ENCODE measurements at regions not wholly inside any gene's neighbourhood (a gene's known extent, or its start where the extent isn't known, plus 50 kb on each side); places are given as distances from the start of the nearest gene placed in this dataset.

DNA sequence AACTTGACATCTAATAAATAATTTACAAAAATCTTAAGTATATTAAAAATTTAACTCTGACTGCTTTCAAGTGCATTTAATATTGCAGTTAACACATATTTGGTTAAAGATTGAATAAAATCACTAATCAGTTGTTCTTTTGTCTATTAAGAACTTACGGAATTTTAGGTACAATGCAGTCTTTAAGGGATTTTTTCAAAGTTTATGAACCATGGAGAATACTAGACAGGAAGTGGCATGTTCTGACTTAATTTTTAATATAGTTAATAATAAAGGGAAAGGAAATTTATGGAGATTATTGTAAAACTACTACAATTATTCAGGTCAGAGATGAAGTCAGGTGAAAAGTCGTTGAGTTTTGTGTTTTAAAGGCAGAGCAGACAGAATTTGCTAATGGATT is 240.9 kb downstream of the CALCRL start:
- no peaks in the 10 kb centered on the region for H3K36me3 ChIP-seq
- TF ChIP-seq, protein P1, sequence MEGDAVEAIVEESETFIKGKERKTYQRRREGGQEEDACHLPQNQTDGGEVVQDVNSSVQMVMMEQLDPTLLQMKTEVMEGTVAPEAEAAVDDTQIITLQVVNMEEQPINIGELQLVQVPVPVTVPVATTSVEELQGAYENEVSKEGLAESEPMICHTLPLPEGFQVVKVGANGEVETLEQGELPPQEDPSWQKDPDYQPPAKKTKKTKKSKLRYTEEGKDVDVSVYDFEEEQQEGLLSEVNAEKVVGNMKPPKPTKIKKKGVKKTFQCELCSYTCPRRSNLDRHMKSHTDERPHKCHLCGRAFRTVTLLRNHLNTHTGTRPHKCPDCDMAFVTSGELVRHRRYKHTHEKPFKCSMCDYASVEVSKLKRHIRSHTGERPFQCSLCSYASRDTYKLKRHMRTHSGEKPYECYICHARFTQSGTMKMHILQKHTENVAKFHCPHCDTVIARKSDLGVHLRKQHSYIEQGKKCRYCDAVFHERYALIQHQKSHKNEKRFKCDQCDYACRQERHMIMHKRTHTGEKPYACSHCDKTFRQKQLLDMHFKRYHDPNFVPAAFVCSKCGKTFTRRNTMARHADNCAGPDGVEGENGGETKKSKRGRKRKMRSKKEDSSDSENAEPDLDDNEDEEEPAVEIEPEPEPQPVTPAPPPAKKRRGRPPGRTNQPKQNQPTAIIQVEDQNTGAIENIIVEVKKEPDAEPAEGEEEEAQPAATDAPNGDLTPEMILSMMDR (IDR thresholded peaks at IDR 0.05; ENCODE audit: borderline replicate concordance) = no peak
- no peak for DNase-seq
- H3K4me3 ChIP-seq = no peak overlapping the region
- H3K27ac ChIP-seq (replicated peaks) = no peak overlapping the region
- intact Hi-C loops (cut with micrococcal nuclease) = no loop called here
- peaks cover 17% of the 10 kb centered on the region for H3K9me3 ChIP-seq (replicated peaks)
- H3K27me3 ChIP-seq (ENCODE audit: low read depth) = no peaks in the 10 kb centered on the region
- H3K4me1 ChIP-seq = no peaks in the 10 kb centered on the region

DNA sequence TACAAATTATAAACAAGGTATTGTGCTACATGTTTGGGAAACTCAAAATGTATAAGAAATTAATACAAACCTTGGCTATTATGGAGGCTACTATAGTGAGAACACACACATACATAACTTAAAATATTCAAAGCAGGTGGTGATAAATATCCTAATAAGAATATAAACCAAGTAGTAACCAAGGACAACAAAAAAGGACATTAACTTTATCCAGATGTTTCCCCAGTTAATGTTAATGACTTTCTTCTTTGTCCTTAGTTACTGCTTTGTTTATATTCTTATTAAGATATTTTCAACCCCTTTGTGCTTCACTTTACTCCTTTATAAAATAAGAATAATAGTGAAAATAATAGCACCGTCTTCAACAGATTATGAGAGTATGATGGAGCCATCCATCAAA is 241.6 kb downstream of the CALCRL start:
- no peak for DNase-seq
- TF ChIP-seq, protein P1 (IDR thresholded peaks at IDR 0.05; ENCODE audit: borderline replicate concordance) = no peak
- Histone ChIP-seq H3K36me3 (no peaks in the 10 kb centered on the region), H3K27ac (replicated peaks) (no peak overlapping the region), H3K27me3 (ENCODE audit: low read depth) (no peaks in the 10 kb centered on the region), H3K4me1 (no peaks in the 10 kb centered on the region), H3K9me3 (replicated peaks) (peaks cover 10% of the 10 kb centered on the region), H3K4me3 (no peak overlapping the region)
- intact Hi-C loops (cut with micrococcal nuclease) = no loop called here

DNA sequence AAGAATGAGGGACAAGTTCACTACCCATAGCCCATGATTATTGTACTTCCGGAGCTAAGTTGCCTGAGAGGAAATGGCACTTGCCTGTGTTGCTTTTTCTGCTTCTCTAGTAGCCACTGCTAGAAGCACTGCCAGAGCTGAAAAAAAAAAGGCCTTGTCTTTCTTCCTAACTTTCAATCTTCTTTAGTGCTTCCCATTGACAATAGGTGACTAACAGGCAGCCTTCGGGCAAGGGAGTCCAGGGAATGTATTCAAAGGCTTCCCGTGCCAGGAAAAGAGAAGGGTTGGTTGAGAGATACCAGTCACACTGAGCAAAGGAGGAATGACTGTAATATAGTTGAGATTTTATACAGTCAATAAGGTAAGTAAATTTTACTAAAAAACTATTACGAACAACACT is 242.0 kb downstream of the CALCRL start:
- Histone ChIP-seq H3K27ac (replicated peaks) (no peak overlapping the region), H3K36me3 (no peaks in the 10 kb centered on the region), H3K9me3 (replicated peaks) (peaks cover 6% of the 10 kb centered on the region), H3K27me3 (ENCODE audit: low read depth) (no peaks in the 10 kb centered on the region), H3K4me3 (no peak overlapping the region), H3K4me1 (no peaks in the 10 kb centered on the region)
- TF ChIP-seq, protein P1 (IDR thresholded peaks at IDR 0.05; ENCODE audit: borderline replicate concordance) = no peak
- intact Hi-C loops (cut with micrococcal nuclease) = no loop called here
- no peak for DNase-seq

DNA sequence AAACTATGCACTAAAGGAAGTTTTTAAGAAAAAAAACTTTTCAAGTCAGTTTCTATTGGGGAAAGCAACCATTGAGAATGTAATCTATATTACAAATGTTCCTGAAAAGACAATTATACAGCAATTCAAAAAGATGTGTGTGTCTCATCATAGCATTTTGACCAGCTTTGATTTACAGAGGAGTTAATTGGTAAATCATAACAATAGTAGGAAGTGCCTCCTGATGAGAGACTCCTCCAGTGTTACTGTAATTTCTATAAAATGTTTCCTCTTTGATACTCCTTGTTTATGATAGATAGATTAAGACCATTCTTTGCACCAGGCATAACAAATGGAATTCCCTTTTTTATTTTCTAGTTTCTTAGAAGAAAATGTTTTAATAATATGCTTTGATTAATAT is 249.9 kb downstream of the CALCRL start:
- H3K27me3 ChIP-seq (ENCODE audit: low read depth) = no peaks in the 10 kb centered on the region
- no peaks in the 10 kb centered on the region for H3K4me1 ChIP-seq
- H3K4me3 ChIP-seq = no peak overlapping the region
- intact Hi-C loops (cut with micrococcal nuclease) = no loop called here
- no peaks in the 10 kb centered on the region for H3K9me3 ChIP-seq (replicated peaks)
- TF ChIP-seq, protein P1 (IDR thresholded peaks at IDR 0.05; ENCODE audit: borderline replicate concordance) = no peak
- DNase-seq = no peak
- no peak overlapping the region for H3K27ac ChIP-seq (replicated peaks)
- no peaks in the 10 kb centered on the region for H3K36me3 ChIP-seq

DNA sequence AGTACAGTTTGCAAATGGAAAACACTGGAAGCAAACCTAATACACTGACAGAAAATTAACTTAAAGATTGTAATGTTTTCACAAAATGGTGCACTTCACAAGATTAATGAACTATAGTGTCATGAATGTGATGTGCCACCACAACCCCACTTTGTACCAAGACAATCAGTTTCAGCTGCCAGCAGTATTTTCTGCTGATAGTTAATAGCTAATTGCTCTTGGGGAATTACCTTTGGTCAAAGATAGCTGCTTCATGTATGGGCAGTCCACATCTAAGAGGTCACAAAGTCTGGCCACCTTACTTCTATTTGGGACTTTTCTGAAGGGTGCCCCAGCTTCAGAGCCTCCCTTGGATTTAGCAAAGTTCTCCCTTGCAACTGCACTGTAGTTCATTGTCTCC is 254.0 kb downstream of the CALCRL start:
- Histone ChIP-seq H3K27ac (replicated peaks) (no peak overlapping the region), H3K27me3 (ENCODE audit: low read depth) (no peaks in the 10 kb centered on the region), H3K4me1 (peaks cover under 1% of the 10 kb centered on the region), H3K36me3 (no peaks in the 10 kb centered on the region), H3K4me3 (no peak overlapping the region), H3K9me3 (replicated peaks) (no peaks in the 10 kb centered on the region)
- intact Hi-C loops (cut with micrococcal nuclease) = no loop called here
- no peak for DNase-seq
- TF ChIP-seq, protein P1 (IDR thresholded peaks at IDR 0.05; ENCODE audit: borderline replicate concordance) = no peak

Data from left ventricle myocardium inferior (tissue), 1 donor.